ENCODE measurements at regions not wholly inside any gene's neighbourhood (a gene's known extent, or its start where the extent isn't known, plus 50 kb on each side); places are given as distances from the start of the nearest gene placed in this dataset.
A peak's percentile ranks its signal among the peaks of the same experiment; 100 is the strongest.

GRCh38 chr17:79473111-79473875 lies 137.6 kb downstream of the RBFOX3 start:
- Histone ChIP-seq H4K20me1 (ENCODE audit: insufficient read depth) (no peaks in the 10 kb centered on the region), H3K4me2 (ENCODE audit: low read length) (peak overlapping the region; percentile 40), H3K4me1 (ENCODE audit: control insufficient read depth in 1 of 2, insufficient read depth in 2 of 2, low read length in 2 of 2) (peaks cover 6 to 11% of the 10 kb centered on the region in 2 experiments; a peak in 3 of 4 replicates), H3K27ac (ENCODE audit: low read depth, low read length) (no peak overlapping the region), H3K27me3 (ENCODE audit: insufficient read depth, low read length) (peaks cover 34% of the 10 kb centered on the region), H2AFZ (ENCODE audit: low read depth, low read length, poor library complexity, severe bottlenecking) (no peak overlapping the region), H3K79me2 (ENCODE audit: insufficient read depth, low read length) (no peaks in the 10 kb centered on the region), H3K4me3 (replicated peaks in 1 of 2; ENCODE audit: low read depth in 1 of 2, low read length in 2 of 2) (no peak overlapping the region), H3K9ac (ENCODE audit: low read length) (no peak overlapping the region), H3K36me3 (ENCODE audit: control insufficient read depth in 1 of 2, insufficient read depth in 2 of 2, low read length in 2 of 2) (no peaks in the 10 kb centered on the region), H3K9me2 (ENCODE audit: insufficient read depth) (no peaks in the 10 kb centered on the region), H3K9me3 (ENCODE audit: control insufficient read depth in 1 of 2, insufficient read depth in 1 of 2, low read depth in 1 of 2, low read length in 2 of 2) (no peaks in the 10 kb centered on the region)
- RAD21 ChIA-PET (ENCODE audit: low non-redundant PET in 1 of 2, low total read pairs in 2 of 2, uncharacterized antibody in 2 of 2, unreplicated experiment in 2 of 2) = no interaction called here
- no peak for TF ChIP-seq ZNF274 (IDR thresholded peaks at IDR 0.05; ENCODE audit: low read depth, low read length)
- no peak for TF ChIP-seq RAD21 (IDR thresholded peaks at IDR 0.05; ENCODE audit: low read depth)
- no peak; the same call in 1 of the 2 replicates for TF ChIP-seq JUND (IDR thresholded peaks at IDR 0.05)
- TF ChIP-seq SRF (IDR thresholded peaks at IDR 0.05; ENCODE audit: low read depth) = no peak
- no peak for TF ChIP-seq POLR2AphosphoS5 (IDR thresholded peaks at IDR 0.05; ENCODE audit: low read depth, low read length)
- DNase-seq (ENCODE audit: low read depth, low spot score) (no peak), ATAC-seq (peak; percentile 66)
- CTCF ChIA-PET = no interaction called here
- POLR2A ChIA-PET = no interaction called here
- intact Hi-C loops (cut with micrococcal nuclease) = loop anchor here (10.0 kb wide), 1 partner anchor 1898 kb away; no protein-coding TSS in a partner anchor
- no TSS peak for BruUV-seq (replicated peaks)

DNA sequence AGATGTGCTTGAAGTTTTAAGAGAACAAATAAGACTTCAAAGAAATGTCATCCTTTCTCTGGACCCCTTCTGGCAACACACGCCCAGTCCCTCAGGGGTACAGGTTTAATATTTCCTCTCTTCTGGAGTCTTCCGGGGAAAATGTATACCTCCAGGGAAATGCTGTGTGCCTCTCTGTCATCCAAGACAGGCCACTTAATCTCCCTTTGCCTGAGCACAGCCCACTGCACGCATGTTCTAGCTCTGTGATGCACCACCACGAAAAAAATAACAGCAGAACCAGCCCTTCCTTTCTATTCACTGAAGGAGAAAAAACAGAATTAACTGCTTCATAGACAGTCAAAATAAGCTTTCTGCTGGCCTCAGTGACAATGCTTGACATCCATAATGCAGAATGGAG lies 140.1 kb downstream of the RBFOX3 start:
- CTCF ChIA-PET = no interaction called here
- RAD21 ChIA-PET (ENCODE audit: low non-redundant PET in 1 of 2, low total read pairs in 2 of 2, uncharacterized antibody in 2 of 2, unreplicated experiment in 2 of 2) = no interaction called here
- H3K4me1 ChIP-seq (ENCODE audit: control insufficient read depth in 1 of 2, insufficient read depth in 2 of 2, low read length in 2 of 2) = peaks cover 6 to 11% of the 10 kb centered on the region in 2 experiments; a peak in 3 of 4 replicates

More for the DNA sequence above, 140.1 kb downstream of the RBFOX3 start:
- H4K20me1 ChIP-seq (ENCODE audit: insufficient read depth) = no peaks in the 10 kb centered on the region
- H3K9ac ChIP-seq (ENCODE audit: low read length) = no peak overlapping the region
- no peaks in the 10 kb centered on the region for H3K9me2 ChIP-seq (ENCODE audit: insufficient read depth)
- intact Hi-C loops (cut with micrococcal nuclease) = loop anchor here (10.0 kb wide), 1 partner anchor 1896 kb away; no protein-coding TSS in a partner anchor
- POLR2A ChIA-PET = no interaction called here
- H3K9me3 ChIP-seq (ENCODE audit: control insufficient read depth in 1 of 2, insufficient read depth in 1 of 2, low read depth in 1 of 2, low read length in 2 of 2) = no peaks in the 10 kb centered on the region
- peaks cover 35% of the 10 kb centered on the region for H3K27me3 ChIP-seq (ENCODE audit: insufficient read depth, low read length)
- no peak overlapping the region for H3K27ac ChIP-seq (ENCODE audit: low read depth, low read length)
- no peaks in the 10 kb centered on the region for H3K36me3 ChIP-seq (ENCODE audit: control insufficient read depth in 1 of 2, insufficient read depth in 2 of 2, low read length in 2 of 2)
- DNase-seq (ENCODE audit: low read depth, low spot score) = no peak
- TF ChIP-seq SRF (IDR thresholded peaks at IDR 0.05; ENCODE audit: low read depth) (no peak), YY1 (IDR thresholded peaks at IDR 0.05; ENCODE audit: extremely low read depth, insufficient replicate concordance, low read depth, low read length) (no peak), CBX3 (IDR thresholded peaks at IDR 0.05; ENCODE audit: low read depth) (no peak), TCF7L2 (IDR thresholded peaks at IDR 0.05; ENCODE audit: borderline replicate concordance, extremely low read depth, insufficient read depth, insufficient read length) (no peak)
- BruUV-seq (replicated peaks) = no TSS peak
- no peak overlapping the region for H3K4me3 ChIP-seq (replicated peaks in 1 of 2; ENCODE audit: low read depth in 1 of 2, low read length in 2 of 2)
- ATAC-seq = no peak
- H3K79me2 ChIP-seq (ENCODE audit: insufficient read depth, low read length) = no peaks in the 10 kb centered on the region
- H2AFZ ChIP-seq (ENCODE audit: low read depth, low read length, poor library complexity, severe bottlenecking) = no peak overlapping the region
- H3K4me2 ChIP-seq (ENCODE audit: low read length) = no peak overlapping the region
